ENCODE measurements at regions not wholly inside any gene's neighbourhood (a gene's known extent, or its start where the extent isn't known, plus 50 kb on each side); places are given as distances from the start of the nearest gene placed in this dataset.
"Not testable (repeated sequence)": the region's sequence is repeated elsewhere in the genome, so short reads cannot be mapped to it uniquely, and the experiment has no call there.

DNA sequence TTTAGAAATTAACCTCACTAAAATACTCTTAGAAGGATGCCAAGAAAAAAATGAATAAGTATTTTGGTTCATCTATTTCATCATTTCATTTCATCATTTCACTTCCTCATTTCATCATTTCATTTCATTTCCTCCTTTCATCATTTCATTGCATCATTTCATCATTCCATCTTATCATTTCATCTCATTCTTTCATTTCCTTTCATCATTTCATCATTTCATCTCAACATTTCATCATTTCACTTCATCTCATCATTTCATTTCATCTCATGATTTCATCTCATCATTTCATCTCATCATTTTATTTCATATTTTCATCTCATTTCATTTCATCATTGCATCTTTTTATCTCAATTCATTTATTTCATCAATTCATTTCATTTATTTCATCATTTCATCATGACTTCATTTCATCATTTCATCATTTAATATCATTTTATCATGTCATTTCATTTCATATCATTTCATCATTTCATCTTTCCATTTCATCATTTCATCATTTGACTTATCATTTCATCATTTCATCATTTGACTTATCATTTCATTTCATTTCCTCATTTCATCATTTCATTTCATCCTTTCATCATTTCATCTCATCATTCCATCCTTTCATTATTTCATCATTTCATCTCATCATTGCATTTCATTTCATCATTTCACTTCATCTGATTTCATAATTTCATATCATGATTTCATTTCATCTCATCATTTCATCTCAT, 129.9 kb downstream of the ZNF92 start:
- Mint-ChIP-seq H3K9me3 (no peaks in the 10 kb centered on the region), H3K36me3 (no peaks in the 10 kb centered on the region), H3K27me3 (no peaks in the 10 kb centered on the region), H3K27ac (no peak overlapping the region), H3K4me1 (no peaks in the 10 kb centered on the region), H3K4me3 (no peak overlapping the region)
- no peak for DNase-seq
- CTCF ChIA-PET, result no interaction called here

DNA sequence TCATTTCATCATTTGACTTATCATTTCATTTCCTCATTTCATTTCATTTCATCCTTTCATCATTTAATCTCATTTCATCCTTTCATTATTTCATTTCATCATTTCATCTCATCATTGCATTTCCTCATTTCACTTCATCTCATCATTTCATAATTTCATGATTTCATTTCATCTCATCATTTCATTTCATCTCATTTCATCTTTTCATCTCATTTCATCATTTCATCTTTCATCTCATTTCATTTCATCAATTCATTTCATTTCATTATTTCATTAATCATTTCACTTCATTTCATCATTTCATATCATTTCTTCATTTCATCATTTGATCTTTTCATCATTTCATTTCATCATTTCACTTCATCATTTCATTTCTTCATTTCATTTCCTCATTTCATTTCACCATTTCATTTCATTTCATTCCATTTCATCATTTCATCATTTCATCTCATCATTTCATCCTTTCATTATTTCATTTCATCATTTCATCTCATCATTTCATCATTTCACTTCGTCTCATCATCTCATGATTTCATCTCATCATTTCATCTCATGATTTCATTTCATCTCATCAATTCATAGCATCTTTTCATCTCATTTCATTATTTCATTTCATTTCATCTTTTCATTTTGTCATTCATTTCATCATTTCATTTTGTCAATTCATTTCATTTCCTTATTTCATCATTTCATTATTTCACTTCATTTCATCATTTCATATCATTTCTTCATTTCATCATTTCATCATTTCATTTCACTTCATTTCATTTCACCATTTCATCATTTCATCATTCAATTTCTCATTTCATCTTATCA, 131.1 kb downstream of the ZNF92 start:
- H3K9me3 Mint-ChIP-seq, H3K4me1 Mint-ChIP-seq, CTCF ChIA-PET, H3K4me3 Mint-ChIP-seq, H3K27me3 Mint-ChIP-seq, H3K27ac Mint-ChIP-seq, DNase-seq, H3K36me3 Mint-ChIP-seq: not testable (repeated sequence)

DNA sequence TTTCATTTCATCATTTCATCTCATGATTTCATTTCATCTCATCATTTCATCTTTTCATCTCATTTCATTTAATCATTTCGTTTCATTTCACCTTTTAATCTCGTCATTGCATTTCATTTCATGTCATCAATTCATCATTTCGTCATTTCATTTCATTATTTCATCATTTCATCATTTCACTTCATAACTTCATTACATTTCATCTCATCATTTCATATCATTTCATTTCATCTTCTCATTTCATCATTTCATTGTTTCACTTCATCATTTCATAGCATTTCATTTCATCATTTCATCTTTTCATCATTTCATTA, 131.6 kb downstream of the ZNF92 start:
- H3K27ac Mint-ChIP-seq, H3K4me3 Mint-ChIP-seq, CTCF ChIA-PET, DNase-seq, H3K9me3 Mint-ChIP-seq, H3K4me1 Mint-ChIP-seq, H3K36me3 Mint-ChIP-seq: not testable (repeated sequence)
- H3K27me3 Mint-ChIP-seq, result peaks cover 15% of the 10 kb centered on the region

DNA sequence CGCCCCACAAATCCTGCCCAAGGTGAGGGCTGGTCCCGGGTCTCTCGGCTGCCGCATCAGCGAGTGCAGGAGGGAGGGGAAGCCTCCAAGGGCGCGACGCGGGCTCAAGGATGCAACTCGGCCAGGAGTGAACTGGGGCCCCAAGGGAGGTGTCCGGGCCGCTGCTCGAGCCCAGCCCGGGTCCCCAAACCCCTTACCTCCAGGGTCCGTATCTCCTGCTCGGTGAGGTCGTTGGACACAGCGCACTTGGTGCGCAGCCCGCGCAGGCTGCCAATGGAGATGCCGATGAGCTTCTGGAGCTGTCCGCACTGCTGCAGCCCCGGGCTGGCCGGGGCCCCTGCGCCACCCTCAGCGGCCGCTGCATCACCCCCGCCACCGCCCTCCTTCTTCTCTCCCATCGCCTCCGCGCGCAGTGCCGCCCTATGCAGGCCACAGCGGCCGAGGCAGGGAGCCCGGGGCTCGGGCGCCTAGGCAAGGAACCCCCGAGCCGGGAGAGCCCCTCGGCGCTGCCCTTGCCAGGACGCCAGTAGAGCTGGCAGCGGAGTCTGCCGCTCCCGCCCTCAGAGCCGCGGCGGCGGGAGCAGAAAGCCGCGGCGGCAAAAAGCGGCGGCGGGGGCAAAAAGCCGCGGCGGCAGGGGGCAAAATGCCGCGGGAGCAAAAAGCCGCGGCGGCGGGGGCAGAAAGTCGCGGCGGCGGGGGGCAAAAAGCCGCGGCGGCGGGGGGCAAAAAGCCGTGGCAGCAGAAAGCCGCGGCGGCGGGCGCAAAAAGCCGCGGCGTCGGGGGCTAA, 135.1 kb downstream of the ZNF92 start:
- H3K4me1 Mint-ChIP-seq, H3K27ac Mint-ChIP-seq, H3K4me3 Mint-ChIP-seq, CTCF ChIA-PET, DNase-seq, H3K9me3 Mint-ChIP-seq, H3K36me3 Mint-ChIP-seq: not testable (repeated sequence)
- peaks cover 21% of the 10 kb centered on the region for H3K27me3 Mint-ChIP-seq

DNA sequence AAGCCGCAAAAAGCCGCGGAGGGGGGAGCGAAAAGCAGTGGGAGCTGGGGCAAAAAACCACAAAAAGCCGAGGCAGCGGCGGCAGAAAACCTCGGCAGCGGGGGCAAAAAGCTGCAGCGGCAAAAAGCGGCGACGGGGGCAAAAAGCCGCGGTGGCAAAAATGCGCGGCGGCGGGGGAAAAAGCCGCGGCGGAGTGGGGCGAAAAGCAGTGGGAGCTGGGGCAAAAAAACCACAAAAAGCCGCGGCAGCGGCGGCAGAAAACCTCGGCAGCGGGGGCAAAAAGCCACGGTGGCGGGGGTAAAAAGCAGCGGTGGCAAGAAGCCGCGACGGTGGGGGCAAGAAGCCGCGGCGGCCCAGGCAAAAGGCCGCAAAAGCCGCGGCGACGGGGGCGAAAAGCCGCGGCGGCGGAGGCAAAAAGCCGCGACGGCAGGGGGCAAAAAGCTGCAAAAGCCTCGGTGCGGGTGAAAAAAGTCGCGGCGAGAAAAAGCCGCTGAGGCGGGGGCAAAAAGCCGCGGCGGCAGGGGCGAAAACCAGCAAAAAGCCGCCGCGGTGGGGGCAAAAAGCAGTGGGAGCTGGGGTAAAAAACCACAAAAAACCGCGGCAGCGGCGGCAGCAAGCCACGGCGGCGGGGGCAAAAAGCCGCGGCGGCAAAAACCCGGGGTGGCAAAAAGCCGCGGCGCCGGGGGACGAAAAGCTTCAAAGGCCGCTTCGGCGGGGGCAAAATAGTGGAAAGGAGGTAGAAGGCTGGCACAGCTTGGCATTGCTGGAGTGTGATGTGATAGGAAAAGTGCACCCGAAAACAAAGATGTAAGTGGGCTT, 135.9 kb downstream of the ZNF92 start:
- Mint-ChIP-seq H3K27ac (no peak overlapping the region), H3K27me3 (peaks cover 21% of the 10 kb centered on the region), H3K9me3 (no peaks in the 10 kb centered on the region), H3K4me3 (peak overlapping the region; percentile 44), H3K4me1 (peaks cover 5% of the 10 kb centered on the region), H3K36me3 (no peaks in the 10 kb centered on the region)
- DNase-seq, result no peak
- CTCF ChIA-PET, result no interaction called here

DNA sequence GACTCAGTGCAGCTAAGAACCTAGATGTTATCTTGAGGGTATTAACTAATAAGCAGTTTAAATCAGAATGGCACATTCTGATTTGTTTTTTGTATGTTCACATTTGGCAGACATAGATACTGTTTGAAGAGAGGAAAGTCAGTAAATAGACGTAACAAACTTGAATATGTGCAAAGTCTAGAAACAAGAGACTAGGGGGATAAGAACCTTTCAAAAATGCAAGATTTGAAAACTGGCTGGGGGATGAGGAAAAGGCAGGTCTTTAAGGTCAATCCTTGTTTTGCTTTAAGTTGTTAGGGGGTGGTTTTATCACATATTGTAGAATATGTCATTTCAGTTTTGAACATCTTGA, 136.5 kb downstream of the ZNF92 start:
- CTCF ChIA-PET, H3K27ac Mint-ChIP-seq, DNase-seq, H3K9me3 Mint-ChIP-seq, H3K4me1 Mint-ChIP-seq, H3K36me3 Mint-ChIP-seq: not testable (repeated sequence)
- Mint-ChIP-seq H3K27me3 (peaks cover 21% of the 10 kb centered on the region), H3K4me3 (peak overlapping the region; percentile 44)

DNA sequence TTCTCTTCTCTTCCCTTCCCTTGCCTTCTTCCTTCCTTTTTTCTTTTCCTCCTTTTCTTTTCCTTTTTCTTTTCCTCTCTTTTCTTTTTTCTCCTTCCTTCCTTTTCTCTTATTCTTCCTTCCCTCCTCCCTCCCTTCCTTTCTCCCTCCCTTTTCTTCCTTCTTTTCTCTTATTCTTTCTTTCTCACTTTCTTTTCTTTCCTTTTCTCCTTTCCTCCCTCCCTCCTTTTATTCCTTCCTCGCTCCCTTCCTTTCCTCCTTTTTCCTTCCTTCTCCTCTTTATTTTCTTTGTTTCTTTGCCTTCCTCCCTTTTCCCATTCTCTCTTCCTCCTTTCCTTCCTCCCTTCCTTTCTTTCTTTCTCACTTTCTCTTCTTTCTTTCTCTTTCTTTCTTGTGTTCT, 146.1 kb downstream of the ZNF92 start:
- H3K4me1 Mint-ChIP-seq, H3K36me3 Mint-ChIP-seq, CTCF ChIA-PET, DNase-seq, H3K9me3 Mint-ChIP-seq, H3K27ac Mint-ChIP-seq, H3K27me3 Mint-ChIP-seq, H3K4me3 Mint-ChIP-seq: not testable (repeated sequence)

DNA sequence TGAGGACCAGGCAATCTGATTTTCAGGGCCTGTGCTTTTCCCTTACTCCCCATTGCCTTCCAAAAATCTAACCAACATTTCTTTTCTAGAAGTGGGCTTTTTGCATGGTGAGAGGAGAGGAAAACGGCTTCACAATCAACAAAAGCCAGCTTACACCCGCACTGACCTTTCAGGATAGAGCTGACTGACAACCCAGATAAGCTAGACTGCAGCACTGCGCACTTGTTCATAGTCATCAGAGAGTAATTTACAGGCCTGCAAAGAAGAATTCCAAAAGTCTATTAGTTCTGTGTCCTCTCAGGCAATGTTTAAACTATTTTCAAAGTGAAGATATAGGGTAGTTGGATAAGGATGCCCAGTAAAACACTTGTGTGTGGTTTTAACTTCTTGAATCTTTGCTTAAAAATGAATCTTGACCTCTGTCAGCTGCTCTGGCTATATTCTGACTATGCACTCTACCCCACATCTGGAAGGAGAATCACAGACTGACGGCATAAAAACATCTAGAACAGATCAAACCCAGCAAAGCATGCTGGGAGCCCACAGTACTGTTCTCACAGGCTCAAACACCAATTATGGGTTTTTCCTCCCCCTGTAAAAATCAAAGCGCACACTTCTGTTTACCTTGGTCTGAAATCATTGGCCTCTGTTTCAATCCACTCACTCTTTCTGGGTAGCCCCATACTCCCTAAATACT, 172.0 kb downstream of the ZNF92 start:
- H3K27me3 Mint-ChIP-seq, H3K4me1 Mint-ChIP-seq, H3K9me3 Mint-ChIP-seq, DNase-seq, H3K27ac Mint-ChIP-seq, CTCF ChIA-PET, H3K36me3 Mint-ChIP-seq, H3K4me3 Mint-ChIP-seq: not testable (repeated sequence)

DNA sequence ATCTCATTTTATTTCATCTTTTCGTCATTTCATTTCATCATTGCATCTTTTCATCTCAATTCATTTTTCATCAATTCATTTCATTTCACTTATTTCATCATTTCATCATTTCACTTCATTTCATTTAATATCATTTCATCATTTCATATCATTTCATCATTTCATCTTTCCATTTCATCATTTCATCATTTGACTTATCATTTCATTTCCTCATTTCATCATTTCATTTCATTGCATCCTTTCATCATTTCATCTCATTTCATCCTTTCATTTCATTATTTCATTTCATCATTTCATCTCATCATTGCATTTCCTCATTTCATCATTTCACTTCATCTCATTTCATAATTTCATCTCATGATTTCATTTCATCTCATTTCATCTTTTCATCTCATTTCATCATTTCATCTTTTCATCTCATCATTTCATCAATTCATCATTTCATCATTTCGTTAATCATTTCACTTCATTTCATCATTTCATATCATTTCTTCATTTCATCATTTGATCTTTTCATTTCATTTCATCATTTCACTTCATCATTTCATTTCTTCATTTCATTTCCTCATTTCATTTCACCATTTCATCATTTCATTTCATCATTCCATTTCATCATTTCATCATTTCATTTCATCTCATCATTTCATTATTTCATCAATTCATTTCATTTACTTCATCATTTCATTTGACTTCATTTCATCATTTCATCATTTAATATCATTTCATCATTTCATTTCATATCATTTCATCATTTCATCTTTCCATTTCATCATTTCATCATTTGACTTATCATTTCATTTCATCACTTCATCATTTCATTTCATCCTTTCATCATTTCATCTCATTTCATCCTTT, 176.2 kb downstream of the ZNF92 start:
- DNase-seq, H3K4me1 Mint-ChIP-seq, H3K9me3 Mint-ChIP-seq, H3K27me3 Mint-ChIP-seq, CTCF ChIA-PET, H3K27ac Mint-ChIP-seq, H3K4me3 Mint-ChIP-seq, H3K36me3 Mint-ChIP-seq: not testable (repeated sequence)

DNA sequence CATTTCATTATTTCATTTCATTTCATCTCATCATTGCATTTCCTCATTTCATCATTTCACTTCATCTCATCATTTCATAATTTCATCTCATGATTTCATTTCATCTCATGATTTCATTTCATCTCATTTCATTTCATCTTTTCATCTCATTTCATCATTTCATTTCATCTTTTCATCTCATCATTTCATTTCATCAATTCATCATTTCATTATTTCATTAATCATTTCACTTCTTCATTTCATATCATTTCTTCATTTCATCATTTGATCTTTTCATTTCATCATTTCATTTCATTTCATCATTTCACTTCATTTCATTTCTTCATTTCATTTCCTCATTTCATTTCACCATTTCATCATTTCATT, 176.8 kb downstream of the ZNF92 start:
- H3K36me3 Mint-ChIP-seq, DNase-seq, H3K4me1 Mint-ChIP-seq, CTCF ChIA-PET, H3K27me3 Mint-ChIP-seq, H3K9me3 Mint-ChIP-seq, H3K4me3 Mint-ChIP-seq, H3K27ac Mint-ChIP-seq: not testable (repeated sequence)

DNA sequence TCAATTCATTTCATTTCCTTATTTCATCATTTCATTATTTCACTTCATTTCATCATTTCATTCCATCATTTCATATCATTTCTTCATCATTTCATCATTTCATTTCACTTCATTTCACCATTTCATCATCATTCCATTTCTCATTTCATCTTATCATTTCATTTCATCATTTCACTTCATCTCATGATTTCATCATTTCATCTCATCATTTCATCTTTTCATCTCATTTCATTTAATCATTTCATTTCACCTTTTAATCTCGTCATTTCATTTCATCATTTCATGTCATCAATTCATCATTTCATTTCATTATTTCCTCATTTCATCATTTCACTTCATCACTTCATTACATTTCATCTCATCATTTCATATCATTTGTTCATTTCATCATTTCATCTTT, 177.4 kb downstream of the ZNF92 start:
- CTCF ChIA-PET, H3K27me3 Mint-ChIP-seq, H3K36me3 Mint-ChIP-seq, DNase-seq, H3K4me1 Mint-ChIP-seq, H3K27ac Mint-ChIP-seq, H3K9me3 Mint-ChIP-seq: not testable (repeated sequence)
- H3K4me3 Mint-ChIP-seq, result peak overlapping the region; percentile 19

DNA sequence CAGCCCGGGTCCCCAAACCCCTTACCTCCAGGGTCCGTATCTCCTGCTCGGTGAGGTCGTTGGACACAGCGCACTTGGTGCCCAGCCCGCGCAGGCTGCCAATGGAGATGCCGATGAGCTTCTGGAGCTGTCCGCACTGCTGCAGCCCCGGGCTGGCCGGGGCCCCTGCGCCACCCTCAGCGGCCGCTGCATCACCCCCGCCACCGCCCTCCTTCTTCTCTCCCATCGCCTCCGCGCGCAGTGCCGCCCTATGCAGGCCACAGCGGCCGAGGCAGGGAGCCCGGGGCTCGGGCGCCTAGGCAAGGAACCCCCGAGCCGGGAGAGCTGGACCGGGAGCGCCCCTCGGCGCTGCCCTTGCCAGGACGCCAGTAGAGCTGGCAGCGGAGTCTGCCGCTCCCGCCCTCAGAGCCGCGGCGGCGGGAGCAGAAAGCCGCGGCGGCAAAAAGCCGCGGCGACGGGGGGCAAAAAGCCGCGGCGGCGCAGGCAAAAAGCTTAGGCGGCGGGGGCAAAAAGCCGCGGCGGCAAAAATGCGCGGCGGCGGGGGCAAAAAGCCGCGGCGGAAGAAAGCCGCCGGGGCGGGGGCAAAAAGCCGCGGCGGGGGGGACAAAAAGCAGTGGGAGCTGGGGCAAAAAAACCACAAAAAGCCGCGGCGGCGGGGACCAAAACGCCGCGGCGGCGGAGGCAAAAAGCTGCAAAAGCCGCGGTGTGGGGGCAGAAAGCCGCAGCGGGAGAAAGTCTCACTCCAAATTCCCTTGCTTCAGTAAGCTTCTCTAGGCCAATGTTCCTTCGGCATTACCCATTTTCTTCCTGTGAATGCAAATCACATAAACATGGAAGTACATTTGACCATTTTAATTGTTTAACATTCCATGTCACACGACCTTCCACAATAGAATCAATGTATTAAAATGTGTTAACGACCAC, 181.2 kb downstream of the ZNF92 start:
- H3K4me1 Mint-ChIP-seq, H3K27me3 Mint-ChIP-seq, H3K27ac Mint-ChIP-seq, H3K36me3 Mint-ChIP-seq, H3K9me3 Mint-ChIP-seq, H3K4me3 Mint-ChIP-seq, DNase-seq, CTCF ChIA-PET: not testable (repeated sequence)

DNA sequence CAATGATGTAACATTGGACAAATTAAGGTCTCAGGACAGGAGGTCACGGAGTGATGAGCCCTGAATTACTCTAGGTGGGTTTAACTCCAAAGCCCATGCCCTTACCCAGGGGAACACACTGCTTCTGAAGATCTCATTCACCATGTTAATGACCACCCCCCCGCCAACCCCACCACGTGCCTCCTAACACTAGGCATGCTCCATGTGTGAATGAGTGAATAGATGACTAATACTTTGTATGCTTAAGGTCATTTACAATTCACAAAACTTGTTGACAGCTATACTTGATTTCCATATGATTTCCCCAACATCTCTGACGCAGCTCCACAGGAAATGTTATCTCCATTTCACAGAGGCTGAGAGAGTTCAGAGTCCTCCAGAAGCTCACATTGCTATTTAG, 184.9 kb downstream of the ZNF92 start:
- DNase-seq, CTCF ChIA-PET, H3K9me3 Mint-ChIP-seq, H3K27ac Mint-ChIP-seq, H3K4me3 Mint-ChIP-seq, H3K36me3 Mint-ChIP-seq, H3K4me1 Mint-ChIP-seq, H3K27me3 Mint-ChIP-seq: not testable (repeated sequence)

Measured in activated naive CD4-positive, alpha-beta T cell treated with anti-CD3 and anti-CD28 coated beads, Interleukin-2, amount 10 ng/mL, durations not matched to agents 7 days and 5 days (primary cell).